Spleen (tissue), 7 donors: ENCODE measurements at regions not wholly inside any gene's neighbourhood (a gene's known extent, or its start where the extent isn't known, plus 50 kb on each side); places are given as distances from the start of the nearest gene placed in this dataset.

Experiments used
- CTCF ChIP-seq, 11 experiments: fragments of 200-600 bp in 7 of 11; fragments of 450-650 bp in 4 of 11; sonication (generic) in 4 of 11; IDR thresholded peaks in 8 of 11; conservative IDR thresholded peaks in 3 of 11; 1 replicate in 7 of 11; 2 replicates in 4 of 11; pipeline versions ENCODE4 v1.4.0 to v1.8.0; 2016 to 2021; ENCODE audit warnings: antibody characterized with exemption in 11 of 11, inconsistent platforms in 4 of 11, mild to moderate bottlenecking in 1 of 11
- POLR2A ChIP-seq, 3 donors: fragments of 450-650 bp; IDR thresholded peaks; one replicate each; pipeline ENCODE4 v1.5.1; 2017; ENCODE audit warnings: antibody characterized with exemption in 3 of 3, mild to moderate bottlenecking in 1 of 3
- donor health status: DM: no; HTN: no; CAD: no; lungs with moderate emphysema.
- donor health status: DM: no; HTN: no; CAD: no.
- donor health status: DM: no; HTN: no; CAD: no.

DNA sequence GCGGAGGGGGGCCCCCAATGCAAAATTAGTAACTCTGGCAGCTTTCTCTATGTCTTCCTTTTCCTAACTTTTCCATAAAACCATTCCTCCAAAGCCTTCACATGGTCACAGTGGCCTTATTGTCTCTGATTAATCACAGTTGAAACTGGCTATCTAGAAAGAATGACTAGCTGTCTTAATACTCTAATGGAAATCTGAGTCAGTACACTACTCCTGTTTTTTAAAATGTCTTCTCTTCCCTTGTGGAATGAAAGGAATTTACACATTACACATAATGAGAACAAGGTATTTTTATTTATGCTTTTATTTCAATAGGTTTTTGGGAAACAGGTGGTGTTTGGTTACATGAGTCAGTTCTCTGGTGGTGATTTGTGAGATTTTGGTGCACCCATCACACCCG lies 66.3 kb upstream of the PUDP start:
- no peak for TF ChIP-seq CTCF (IDR thresholded peaks at IDR 0.05 in 8 of 11, conservative IDR thresholded peaks at IDR 0.05 in 3 of 11)
- no peak for TF ChIP-seq POLR2A (IDR thresholded peaks at IDR 0.05)
